ENCODE measurements at regions not wholly inside any gene's neighbourhood (a gene's known extent, or its start where the extent isn't known, plus 50 kb on each side); places are given as distances from the start of the nearest gene placed in this dataset.

DNA sequence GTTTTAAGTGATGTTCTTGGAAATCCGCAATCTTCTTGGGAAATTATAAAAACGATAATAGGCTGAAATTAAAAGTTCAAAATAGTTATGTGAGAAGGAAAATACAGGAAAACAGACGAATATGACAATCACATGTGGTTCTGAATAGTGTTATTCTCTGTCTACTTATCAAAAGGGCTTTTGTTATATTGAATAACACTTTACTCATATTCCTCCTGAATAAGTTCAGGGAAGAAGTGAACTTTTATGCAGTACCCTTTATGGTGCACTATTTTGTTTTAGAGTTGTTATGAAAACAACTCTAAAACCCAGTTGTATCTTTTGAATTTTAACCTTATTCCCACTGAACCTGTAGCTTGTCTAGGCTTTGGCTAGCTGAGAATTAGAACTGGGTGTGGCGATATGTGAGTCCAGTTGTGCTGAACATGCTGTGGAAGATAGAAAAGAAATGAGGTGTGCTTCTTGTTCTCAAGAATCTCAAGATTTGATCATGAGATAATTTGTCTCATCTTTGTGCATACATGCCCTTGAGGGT is 384.4 kb downstream of the LMO7 start:
- Histone ChIP-seq H3K4me2 (ENCODE audit: low read length) (no peak overlapping the region), H4K20me1 (ENCODE audit: insufficient read depth, low read length) (no peaks in the 10 kb centered on the region), H3K36me3 (replicated peaks; ENCODE audit: low read depth, low read length) (no peaks in the 10 kb centered on the region), H3K4me3 (ENCODE audit: low read length) (no peak overlapping the region), H3K4me1 (ENCODE audit: low read length) (peaks cover 5% of the 10 kb centered on the region; the same call in 1 of the 2 replicates), H2AFZ (ENCODE audit: low read depth, low read length) (no peak overlapping the region), H3K27ac (ENCODE audit: low read length) (no peak overlapping the region), H3K79me2 (ENCODE audit: low read length) (no peaks in the 10 kb centered on the region), H3K9me3 (ENCODE audit: insufficient read depth, low read length) (no peaks in the 10 kb centered on the region), H3K9ac (ENCODE audit: low read length) (no peak overlapping the region), H3K27me3 (ENCODE audit: low read depth, low read length) (peaks cover 11% of the 10 kb centered on the region; the same call in 1 of the 2 replicates)
- TF ChIP-seq, protein P1, sequence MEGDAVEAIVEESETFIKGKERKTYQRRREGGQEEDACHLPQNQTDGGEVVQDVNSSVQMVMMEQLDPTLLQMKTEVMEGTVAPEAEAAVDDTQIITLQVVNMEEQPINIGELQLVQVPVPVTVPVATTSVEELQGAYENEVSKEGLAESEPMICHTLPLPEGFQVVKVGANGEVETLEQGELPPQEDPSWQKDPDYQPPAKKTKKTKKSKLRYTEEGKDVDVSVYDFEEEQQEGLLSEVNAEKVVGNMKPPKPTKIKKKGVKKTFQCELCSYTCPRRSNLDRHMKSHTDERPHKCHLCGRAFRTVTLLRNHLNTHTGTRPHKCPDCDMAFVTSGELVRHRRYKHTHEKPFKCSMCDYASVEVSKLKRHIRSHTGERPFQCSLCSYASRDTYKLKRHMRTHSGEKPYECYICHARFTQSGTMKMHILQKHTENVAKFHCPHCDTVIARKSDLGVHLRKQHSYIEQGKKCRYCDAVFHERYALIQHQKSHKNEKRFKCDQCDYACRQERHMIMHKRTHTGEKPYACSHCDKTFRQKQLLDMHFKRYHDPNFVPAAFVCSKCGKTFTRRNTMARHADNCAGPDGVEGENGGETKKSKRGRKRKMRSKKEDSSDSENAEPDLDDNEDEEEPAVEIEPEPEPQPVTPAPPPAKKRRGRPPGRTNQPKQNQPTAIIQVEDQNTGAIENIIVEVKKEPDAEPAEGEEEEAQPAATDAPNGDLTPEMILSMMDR (IDR thresholded peaks at IDR 0.05; ENCODE audit: low read depth, low read length), result no peak
- no peak for TF ChIP-seq EZH2phosphoT487 (IDR thresholded peaks at IDR 0.05; ENCODE audit: low read depth)

DNA sequence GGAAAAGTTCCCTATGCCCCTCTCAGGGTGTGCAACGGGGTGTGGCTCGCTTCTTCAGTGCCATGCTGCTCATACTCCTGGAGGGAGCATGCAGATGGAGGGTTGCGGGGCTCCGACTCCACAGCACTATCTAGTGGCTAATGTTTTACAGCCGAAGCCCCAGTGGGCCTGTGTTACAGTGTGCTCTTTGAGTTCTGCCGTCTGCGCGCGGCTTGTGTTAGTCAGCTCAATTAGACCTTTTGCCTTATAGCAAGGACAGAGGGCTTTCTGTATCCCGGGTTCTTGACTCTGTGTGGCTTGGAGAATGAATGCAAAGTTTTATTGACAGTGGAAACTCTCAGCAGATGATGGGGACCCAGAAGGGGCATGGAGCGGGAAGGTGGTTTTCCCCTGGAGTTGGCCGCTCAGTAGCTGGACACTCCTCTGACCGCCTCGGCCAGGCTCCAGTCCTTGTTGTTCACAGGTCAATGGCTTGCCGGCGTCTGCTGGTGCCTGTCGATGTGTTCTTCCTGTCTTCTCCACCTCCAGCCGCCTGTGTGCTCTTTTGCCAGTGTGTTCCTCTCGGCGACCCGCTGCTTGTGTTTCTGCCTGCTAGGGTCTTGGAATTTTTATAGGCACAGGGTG is 383.4 kb downstream of the LMO7 start:
- no peak overlapping the region for H3K9ac ChIP-seq (ENCODE audit: low read length)
- H3K9me3 ChIP-seq (ENCODE audit: insufficient read depth, low read length), result no peaks in the 10 kb centered on the region
- TF ChIP-seq, protein P1 (IDR thresholded peaks at IDR 0.05; ENCODE audit: low read depth, low read length), result peak; percentile 78
- TF ChIP-seq EZH2phosphoT487 (IDR thresholded peaks at IDR 0.05; ENCODE audit: low read depth), result no peak
- no peaks in the 10 kb centered on the region for H4K20me1 ChIP-seq (ENCODE audit: insufficient read depth, low read length)
- peaks cover 5% of the 10 kb centered on the region; the same call in 1 of the 2 replicates for H3K4me1 ChIP-seq (ENCODE audit: low read length)
- peaks cover 11% of the 10 kb centered on the region; the same call in 1 of the 2 replicates for H3K27me3 ChIP-seq (ENCODE audit: low read depth, low read length)
- H3K4me2 ChIP-seq (ENCODE audit: low read length), result peak overlapping the region; percentile 26; the same call in 1 of the 2 replicates
- H3K79me2 ChIP-seq (ENCODE audit: low read length), result no peaks in the 10 kb centered on the region
- no peak overlapping the region for H3K27ac ChIP-seq (ENCODE audit: low read length)
- no peaks in the 10 kb centered on the region for H3K36me3 ChIP-seq (replicated peaks; ENCODE audit: low read depth, low read length)
- no peak overlapping the region for H3K4me3 ChIP-seq (ENCODE audit: low read length)
- no peak overlapping the region for H2AFZ ChIP-seq (ENCODE audit: low read depth, low read length)

DNA sequence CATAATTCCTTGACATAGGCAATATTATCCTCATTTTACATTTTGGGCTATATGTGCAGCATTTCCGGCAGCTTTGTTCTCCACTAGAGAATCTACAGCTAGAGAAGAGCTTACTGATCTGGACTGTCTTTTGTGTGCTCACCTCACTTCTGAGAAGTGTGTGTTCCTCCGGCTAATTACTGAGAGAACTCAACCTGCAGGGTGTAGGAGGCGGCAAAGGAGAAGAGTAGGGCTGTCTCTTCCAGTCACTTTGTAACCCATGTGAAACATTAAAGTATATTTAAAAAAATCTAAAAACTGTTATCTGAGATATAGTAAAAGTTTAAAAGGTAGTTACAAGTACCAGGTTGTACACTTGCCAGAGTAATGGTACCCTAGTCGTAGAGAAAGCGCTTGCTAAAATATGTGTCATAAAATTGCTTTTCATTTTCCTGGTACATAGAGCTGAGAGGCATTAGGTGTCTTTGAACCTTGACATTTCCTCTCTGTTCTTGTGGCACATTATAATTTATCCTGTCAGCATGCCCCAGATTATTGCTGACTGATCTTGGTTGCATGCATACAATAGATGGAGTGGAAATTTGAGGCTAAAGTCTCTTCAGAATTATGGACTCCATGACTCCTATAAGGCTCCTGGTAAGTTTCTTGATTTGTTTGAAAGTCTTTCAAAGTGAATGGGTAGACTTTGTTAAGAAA is 381.9 kb downstream of the LMO7 start:
- Histone ChIP-seq H2AFZ (ENCODE audit: low read depth, low read length) (0 out of 2 replicates have a peak overlapping the region, but pooled peaks have one; percentile 6), H4K20me1 (ENCODE audit: insufficient read depth, low read length) (no peaks in the 10 kb centered on the region), H3K36me3 (replicated peaks; ENCODE audit: low read depth, low read length) (no peaks in the 10 kb centered on the region), H3K9me3 (ENCODE audit: insufficient read depth, low read length) (no peaks in the 10 kb centered on the region), H3K4me1 (ENCODE audit: low read length) (peaks cover 5% of the 10 kb centered on the region; the same call in 1 of the 2 replicates), H3K79me2 (ENCODE audit: low read length) (no peaks in the 10 kb centered on the region), H3K4me3 (ENCODE audit: low read length) (no peak overlapping the region), H3K27ac (ENCODE audit: low read length) (no peak overlapping the region), H3K4me2 (ENCODE audit: low read length) (no peak overlapping the region), H3K27me3 (ENCODE audit: low read depth, low read length) (peaks cover 8% of the 10 kb centered on the region; the same call in 1 of the 2 replicates), H3K9ac (ENCODE audit: low read length) (no peak overlapping the region)
- no peak for TF ChIP-seq EZH2phosphoT487 (IDR thresholded peaks at IDR 0.05; ENCODE audit: low read depth)
- TF ChIP-seq, protein P1 (IDR thresholded peaks at IDR 0.05; ENCODE audit: low read depth, low read length), result no peak

DNA sequence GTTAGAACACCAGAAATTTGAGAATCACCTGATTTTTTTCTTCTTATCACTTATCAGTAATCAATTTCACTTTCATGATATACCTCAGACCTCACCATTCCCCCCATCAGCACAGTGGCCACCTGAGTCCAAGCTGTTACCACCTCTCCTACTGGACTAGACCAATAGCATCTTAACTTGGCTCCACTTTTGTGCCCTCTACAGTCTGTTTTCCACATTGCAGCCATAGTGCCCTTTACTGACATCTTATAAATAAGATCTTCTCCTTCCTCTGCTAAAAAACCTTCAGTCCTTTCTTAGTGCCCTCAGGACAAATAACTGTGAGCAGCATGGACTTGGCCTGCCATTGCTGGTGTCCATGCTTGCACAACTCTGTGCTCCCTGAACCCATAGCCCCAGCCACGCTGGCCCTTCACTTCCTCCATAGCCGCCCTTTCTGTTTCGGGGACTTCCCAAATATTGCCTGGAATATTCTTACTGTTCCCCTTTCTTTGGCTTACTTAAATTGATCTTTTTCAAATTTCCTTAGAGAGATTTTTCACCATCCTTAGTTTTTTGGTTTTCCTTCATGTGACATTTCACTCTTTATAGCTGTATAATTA is 380.8 kb downstream of the LMO7 start:
- peaks cover 3% of the 10 kb centered on the region; the same call in 1 of the 2 replicates for H3K27me3 ChIP-seq (ENCODE audit: low read depth, low read length)
- peak overlapping the region; percentile 58 for H3K4me2 ChIP-seq (ENCODE audit: low read length)
- H3K4me1 ChIP-seq (ENCODE audit: low read length), result peaks cover 15% of the 10 kb centered on the region
- H4K20me1 ChIP-seq (ENCODE audit: insufficient read depth, low read length), result no peaks in the 10 kb centered on the region
- TF ChIP-seq, protein P1 (IDR thresholded peaks at IDR 0.05; ENCODE audit: low read depth, low read length), result peak; percentile 87
- no peak for TF ChIP-seq EZH2phosphoT487 (IDR thresholded peaks at IDR 0.05; ENCODE audit: low read depth)
- H3K27ac ChIP-seq (ENCODE audit: low read length), result no peak overlapping the region
- H3K9ac ChIP-seq (ENCODE audit: low read length), result no peak overlapping the region
- H3K79me2 ChIP-seq (ENCODE audit: low read length), result no peaks in the 10 kb centered on the region
- H3K4me3 ChIP-seq (ENCODE audit: low read length), result peak overlapping the region; percentile 54
- no peaks in the 10 kb centered on the region for H3K9me3 ChIP-seq (ENCODE audit: insufficient read depth, low read length)
- H3K36me3 ChIP-seq (replicated peaks; ENCODE audit: low read depth, low read length), result no peaks in the 10 kb centered on the region
- no peak overlapping the region; the same call in 1 of the 2 replicates for H2AFZ ChIP-seq (ENCODE audit: low read depth, low read length)
